Progenitor cell of endocrine pancreas (in vitro differentiated cells): ENCODE measurements at regions not wholly inside any gene's neighbourhood (a gene's known extent, or its start where the extent isn't known, plus 50 kb on each side); places are given as distances from the start of the nearest gene placed in this dataset.

Source experiments
- DNase-seq: peaks from one replicate; pipeline ENCODE4 v3.0.0; 2021; ENCODE audit warnings: low spot score; ENCODE audit not compliant: unreplicated experiment
- H3K27ac Mint-ChIP-seq: 2 replicates; pipeline ENCODE4 v1.8.0; 2021; ENCODE audit warnings: mild to moderate bottlenecking, moderate library complexity, mixed read lengths
- H3K27me3 Mint-ChIP-seq: 2 replicates; pipeline ENCODE4 v1.8.0; 2021; ENCODE audit warnings: mixed read lengths
- H3K36me3 Mint-ChIP-seq: 2 replicates; pipeline ENCODE4 v1.8.0; 2022; ENCODE audit warnings: mixed read lengths; ENCODE audit not compliant: insufficient read depth
- H3K4me1 Mint-ChIP-seq: 2 replicates; pipeline ENCODE4 v1.8.0; 2021; ENCODE audit warnings: low read depth, mixed read lengths
- H3K4me3 Mint-ChIP-seq: 2 replicates; pipeline ENCODE4 v1.8.0; 2021; ENCODE audit warnings: low read depth, mild to moderate bottlenecking, moderate library complexity, mixed read lengths
- H3K9me3 Mint-ChIP-seq: 2 replicates; pipeline ENCODE4 v1.8.0; 2021; ENCODE audit warnings: low read depth, mixed read lengths
- CTCF ChIP-seq: fragments of 200-600 bp; sonication (generic); IDR thresholded peaks from one replicate; pipeline ENCODE4 v1.5.0; 2021; ENCODE audit warnings: antibody characterized with exemption, mild to moderate bottlenecking; ENCODE audit not compliant: unreplicated experiment

DNA sequence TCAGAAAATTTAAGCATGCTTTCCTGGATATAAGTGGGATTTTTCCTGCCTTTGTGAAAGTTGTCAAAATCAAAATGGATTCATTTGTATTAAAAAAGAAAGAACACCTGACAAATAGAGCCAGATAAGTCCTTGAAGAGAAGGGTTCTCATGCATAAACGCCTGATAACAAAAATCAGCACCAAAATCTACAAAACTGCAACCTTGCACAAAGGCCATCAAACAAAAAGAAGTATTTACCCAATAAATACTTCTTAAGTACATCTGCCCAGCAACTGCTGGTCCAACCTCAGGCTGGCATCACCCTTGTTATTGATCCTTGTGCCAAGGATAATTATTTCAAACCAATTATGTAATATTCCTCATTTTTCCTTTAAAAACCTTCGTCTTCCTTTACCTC, 315.9 kb downstream of the GPD2 start:
- DNase-seq = no peak
- H3K27ac Mint-ChIP-seq = no peak overlapping the region
- H3K36me3 Mint-ChIP-seq = no peaks in the 10 kb centered on the region
- H3K4me3 Mint-ChIP-seq = no peak overlapping the region
- peaks cover 20% of the 10 kb centered on the region for H3K4me1 Mint-ChIP-seq
- peaks cover 32% of the 10 kb centered on the region for H3K27me3 Mint-ChIP-seq
- H3K9me3 Mint-ChIP-seq = no peaks in the 10 kb centered on the region
- TF ChIP-seq CTCF = no peak

DNA sequence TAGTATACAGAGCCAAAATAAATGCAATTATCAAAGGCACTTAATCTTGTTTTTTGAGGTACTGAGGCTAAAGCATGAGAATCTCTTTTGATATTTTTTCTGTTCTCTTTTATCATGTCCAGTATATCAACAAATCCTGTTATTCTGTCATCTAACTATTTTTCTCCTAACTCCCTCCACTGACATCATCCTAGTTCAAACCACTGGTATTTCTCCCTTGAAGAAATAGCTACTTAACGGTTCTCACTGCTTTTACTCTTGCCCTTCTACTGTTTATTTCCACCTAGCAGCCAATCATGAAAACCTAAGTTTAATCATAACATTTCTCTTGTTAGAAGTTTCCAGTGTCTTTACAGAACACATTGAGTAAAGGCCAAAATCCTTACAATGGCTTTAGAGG, 317.6 kb downstream of the GPD2 start:
- H3K9me3 Mint-ChIP-seq = no peaks in the 10 kb centered on the region
- DNase-seq = no peak
- H3K4me3 Mint-ChIP-seq = no peak overlapping the region
- no peak overlapping the region for H3K27ac Mint-ChIP-seq
- H3K4me1 Mint-ChIP-seq = peaks cover 13% of the 10 kb centered on the region
- H3K36me3 Mint-ChIP-seq = no peaks in the 10 kb centered on the region
- peaks cover 27% of the 10 kb centered on the region for H3K27me3 Mint-ChIP-seq
- no peak for TF ChIP-seq CTCF

DNA sequence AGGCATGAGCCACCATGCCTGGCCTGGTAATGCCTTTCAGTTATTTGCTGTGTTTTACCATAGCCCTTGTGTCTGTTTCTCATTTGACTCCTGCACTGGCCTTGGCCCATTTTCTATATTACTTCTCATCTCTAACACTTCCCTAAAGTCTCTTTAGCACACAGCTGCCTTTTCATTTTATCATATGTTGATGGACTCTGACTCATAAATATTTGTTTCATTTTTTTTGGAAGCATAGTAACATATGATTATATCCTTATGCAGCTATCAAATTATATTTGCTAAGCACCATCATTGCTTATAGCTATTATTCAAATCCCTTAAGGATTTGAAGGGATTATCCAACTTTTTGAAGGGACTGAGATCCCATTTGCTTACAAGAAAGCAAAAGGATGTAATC, 320.3 kb downstream of the GPD2 start:
- Mint-ChIP-seq H3K36me3 (peaks cover 2% of the 10 kb centered on the region), H3K27me3 (peaks cover 23% of the 10 kb centered on the region), H3K4me3 (no peak overlapping the region), H3K9me3 (peaks cover 9% of the 10 kb centered on the region), H3K4me1 (peaks cover 9% of the 10 kb centered on the region), H3K27ac (no peak overlapping the region)
- TF ChIP-seq CTCF = no peak
- DNase-seq = no peak

DNA sequence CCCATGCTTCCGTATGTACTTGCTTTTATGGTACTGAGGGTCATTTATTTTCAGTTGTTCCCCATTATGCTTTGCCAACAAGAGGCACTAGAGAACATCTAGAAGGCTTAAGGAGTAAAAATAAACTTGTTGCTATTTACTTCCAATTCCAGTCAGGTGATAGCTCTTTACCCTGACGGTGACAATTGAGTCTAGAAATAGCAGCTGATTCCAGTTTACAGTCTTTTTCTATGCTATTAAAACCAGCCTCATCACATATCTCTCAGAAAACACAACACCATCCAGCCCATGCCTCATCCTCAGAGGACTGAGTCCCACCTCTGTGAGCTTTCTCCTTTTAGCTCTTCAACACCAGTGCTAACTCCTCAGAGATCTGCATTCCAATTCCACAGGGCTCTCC, 327.0 kb downstream of the GPD2 start:
- H3K36me3 Mint-ChIP-seq = peaks cover 2% of the 10 kb centered on the region
- TF ChIP-seq CTCF = no peak
- H3K9me3 Mint-ChIP-seq = peaks cover 12% of the 10 kb centered on the region
- H3K27me3 Mint-ChIP-seq = no peaks in the 10 kb centered on the region
- no peak overlapping the region for H3K27ac Mint-ChIP-seq
- H3K4me3 Mint-ChIP-seq = no peak overlapping the region
- no peaks in the 10 kb centered on the region for H3K4me1 Mint-ChIP-seq
- no peak for DNase-seq

- no peak for DNase-seq
- Mint-ChIP-seq H3K36me3 (no peaks in the 10 kb centered on the region), H3K4me1 (no peaks in the 10 kb centered on the region), H3K27me3 (no peaks in the 10 kb centered on the region), H3K27ac (no peak overlapping the region), H3K4me3 (no peak overlapping the region), H3K9me3 (peaks cover 12% of the 10 kb centered on the region)
- TF ChIP-seq CTCF = no peak
Observed at GRCh38 chr2:156765043-156765442, 328.9 kb downstream of the GPD2 start.
